Fibroblast of mammary gland (primary cell): ENCODE measurements at regions not wholly inside any gene's neighbourhood (a gene's known extent, or its start where the extent isn't known, plus 50 kb on each side); places are given as distances from the start of the nearest gene placed in this dataset.

Experiments used
- DNase-seq: peaks from one replicate; pipeline ENCODE4 v3.0.0-alpha.2; 2010; ENCODE audit warnings: low read depth
- H3K4me3 ChIP-seq: 2 replicates; pipeline ENCODE4 v1.5.1; 2011; ENCODE audit warnings: low read depth, mild to moderate bottlenecking, low read length, moderate library complexity; ENCODE audit not compliant: control insufficient read depth
- CTCF ChIP-seq: conservative IDR thresholded peaks from 2 replicates; pipeline ENCODE4 v1.5.1; 2011; ENCODE audit warnings: low read depth, low read length, inconsistent platforms; ENCODE audit not compliant: control insufficient read depth, insufficient read depth

- no peak for TF ChIP-seq CTCF
- DNase-seq = no peak
- no peak overlapping the region for H3K4me3 ChIP-seq
These were observed 179.3 kb downstream of the FOXB1 start for GRCh38 chr15:60183366-60183765.

GRCh38 chr15:60184579-60184978 lies 180.5 kb downstream of the FOXB1 start:
- H3K4me3 ChIP-seq = no peak overlapping the region
- TF ChIP-seq CTCF = no peak
- DNase-seq = peak; percentile 3

GRCh38 chr15:60191016-60191415 lies 186.9 kb downstream of the FOXB1 start:
- H3K4me3 ChIP-seq = no peak overlapping the region
- TF ChIP-seq CTCF = no peak
- DNase-seq = no peak

- no peak for DNase-seq
- no peak for TF ChIP-seq CTCF
- H3K4me3 ChIP-seq = no peak overlapping the region
These were observed 187.7 kb downstream of the FOXB1 start for GRCh38 chr15:60191821-60192220.

- TF ChIP-seq CTCF = no peak
- DNase-seq = no peak
- H3K4me3 ChIP-seq = no peak overlapping the region
These were observed 191.5 kb downstream of the FOXB1 start for GRCh38 chr15:60195611-60196010.

- no peak for DNase-seq
- no peak overlapping the region for H3K4me3 ChIP-seq
- TF ChIP-seq CTCF = no peak
These were observed 193.5 kb downstream of the ANXA2 start for GRCh38 chr15:60204131-60204885.
